Left kidney (tissue), 1 donor: ENCODE measurements at regions not wholly inside any gene's neighbourhood (a gene's known extent, or its start where the extent isn't known, plus 50 kb on each side); places are given as distances from the start of the nearest gene placed in this dataset.

Source experiments
- DNase-seq: peaks from one replicate; pipeline ENCODE4 v3.0.0-alpha.2; 2013

- DNase-seq: no peak
These were observed 206.2 kb upstream of the SGK1 start for GRCh38 chr6:134523903-134524650.

- DNase-seq: no peak
These were observed 205.1 kb upstream of the SGK1 start for GRCh38 chr6:134523051-134523450.

- DNase-seq: no peak
These were observed 203.2 kb upstream of the SGK1 start for GRCh38 chr6:134521116-134521501.

GRCh38 chr6:134520181-134521115 is 202.5 kb upstream of the SGK1 start:
- no peak for DNase-seq

GRCh38 chr6:134519465-134519864 is 201.6 kb upstream of the SGK1 start:
- no peak for DNase-seq

- no peak for DNase-seq
These were observed 200.0 kb upstream of the SGK1 start for GRCh38 chr6:134517868-134518267.

- DNase-seq: no peak
These were observed 199.3 kb upstream of the SGK1 start for GRCh38 chr6:134517145-134517658.

- DNase-seq: no peak
These were observed 198.7 kb upstream of the SGK1 start for GRCh38 chr6:134516582-134516981.

- DNase-seq: no peak
These were observed 198.1 kb upstream of the SGK1 start for GRCh38 chr6:134515986-134516385.

GRCh38 chr6:134512981-134513391 is 195.1 kb upstream of the SGK1 start:
- DNase-seq: no peak

GRCh38 chr6:134511984-134512683 is 194.2 kb upstream of the SGK1 start:
- no peak for DNase-seq

GRCh38 chr6:134510920-134511319 is 193.0 kb upstream of the SGK1 start:
- no peak for DNase-seq

GRCh38 chr6:134510142-134510541 is 192.2 kb upstream of the SGK1 start:
- no peak for DNase-seq

- DNase-seq: no peak
These were observed 191.1 kb upstream of the SGK1 start for GRCh38 chr6:134508862-134509498.

GRCh38 chr6:134506162-134506561 is 188.2 kb upstream of the SGK1 start:
- DNase-seq: no peak

- no peak for DNase-seq
These were observed 185.8 kb upstream of the SGK1 start for GRCh38 chr6:134503585-134504281.

- no peak for DNase-seq
These were observed 185.0 kb upstream of the SGK1 start for GRCh38 chr6:134502614-134503549.

- DNase-seq: no peak
These were observed 178.0 kb upstream of the SGK1 start for GRCh38 chr6:134495890-134496248.

- DNase-seq: no peak
These were observed 177.4 kb upstream of the SGK1 start for GRCh38 chr6:134495203-134495889.

GRCh38 chr6:134493789-134494188 is 175.9 kb upstream of the SGK1 start:
- no peak for DNase-seq
